NCI-H524 (cell line): ENCODE measurements at regions not wholly inside any gene's neighbourhood (a gene's known extent, or its start where the extent isn't known, plus 50 kb on each side); places are given as distances from the start of the nearest gene placed in this dataset.

Experiments used
- DNase-seq, 2 experiments: peaks; one replicate each; lab custom pipeline; 2025; lab: John Stamatoyannopoulos, UW

GRCh38 chr4:24719615-24720014 lies 75.8 kb upstream of the SOD3 start:
- peak in 1 of 2 experiments; percentile 57 for DNase-seq

DNA sequence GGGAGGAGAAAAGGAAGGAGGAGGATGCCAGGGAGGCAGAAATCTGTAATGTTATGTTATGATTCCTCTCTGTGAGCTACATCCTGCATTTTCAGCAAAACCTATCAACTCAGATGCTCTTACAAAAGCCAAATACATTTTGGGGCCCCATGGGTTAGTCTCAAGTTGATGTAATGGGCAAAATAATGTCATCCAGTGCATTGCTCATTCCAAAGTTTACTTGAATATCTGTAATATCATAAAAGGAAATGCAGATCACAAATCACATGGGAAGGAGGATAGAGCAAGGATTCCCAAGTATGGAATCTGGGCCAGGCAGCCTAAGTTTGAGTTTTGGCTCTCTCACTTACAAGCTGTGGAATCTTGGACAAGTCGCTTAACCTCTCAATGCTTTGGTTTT lies 74.9 kb upstream of the SOD3 start:
- DNase-seq = no peak

GRCh38 chr4:24720979-24721378 lies 74.4 kb upstream of the SOD3 start:
- no peak for DNase-seq

GRCh38 chr4:24722026-24722568 lies 73.3 kb upstream of the SOD3 start:
- no peak for DNase-seq

GRCh38 chr4:24727390-24728224 lies 67.8 kb upstream of the SOD3 start:
- no peak for DNase-seq

DNA sequence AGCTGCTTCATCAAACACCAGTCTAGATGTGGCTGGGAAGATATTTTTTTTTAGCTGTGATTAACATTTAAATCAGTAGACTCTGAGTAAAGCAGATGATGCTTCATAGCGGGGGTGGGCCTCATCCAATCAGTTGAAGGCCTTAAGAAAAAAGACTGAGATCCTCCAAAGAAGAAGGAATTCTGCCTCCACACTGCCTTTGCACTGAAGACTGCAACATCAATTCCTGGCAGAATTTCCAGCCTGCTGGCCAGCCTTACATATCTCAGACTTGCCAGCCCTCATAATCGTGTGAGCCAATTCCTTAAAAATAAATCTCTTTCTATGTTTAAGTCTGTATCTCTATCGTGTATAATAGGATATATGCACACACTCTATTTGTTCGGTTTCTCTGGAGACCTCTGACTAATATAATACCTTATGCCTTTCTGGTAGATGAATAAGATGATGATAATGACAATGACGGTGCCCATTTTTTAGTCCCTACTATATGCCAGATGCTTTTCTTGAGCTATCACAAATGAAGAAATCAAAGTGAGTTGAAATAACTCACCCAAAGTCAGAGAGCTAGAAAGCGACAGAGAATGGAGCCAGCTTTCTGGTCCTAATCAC lies 66.1 kb upstream of the SOD3 start:
- no peak for DNase-seq

DNA sequence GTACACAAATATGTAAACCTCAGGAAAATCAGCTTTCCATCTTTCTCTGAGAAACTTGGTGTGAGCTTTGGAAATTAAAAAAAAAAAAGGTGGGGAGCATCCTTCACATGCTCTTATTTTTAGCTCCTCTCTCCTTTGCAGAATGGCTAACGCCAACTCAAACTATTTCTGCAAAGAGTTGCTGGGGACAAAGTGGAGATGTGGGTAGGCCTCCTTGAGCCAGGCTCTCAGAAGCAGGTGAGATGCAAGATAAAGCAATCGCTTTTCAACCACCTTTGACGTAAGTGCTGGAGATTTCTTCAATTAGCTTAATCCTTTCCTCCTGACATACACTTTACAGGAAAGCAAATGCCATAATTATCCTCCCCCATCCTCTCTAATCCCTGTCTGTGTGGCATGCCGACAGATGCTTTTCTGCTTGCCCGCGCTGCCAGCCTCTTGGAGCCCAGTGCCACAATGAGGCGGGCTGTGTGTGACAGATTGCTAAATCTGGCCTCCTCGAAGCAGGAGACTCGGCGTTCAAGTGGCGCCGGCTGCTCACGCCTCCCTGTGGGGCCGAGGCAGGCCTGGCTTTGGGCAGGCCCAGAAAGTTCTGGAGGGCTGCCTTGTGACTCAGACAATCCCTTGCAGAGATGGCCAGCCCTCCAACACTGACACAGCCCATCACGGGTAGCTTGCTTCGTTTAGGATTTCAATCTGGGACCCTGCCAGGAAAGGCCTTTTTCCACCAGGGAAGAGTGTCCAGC lies 64.9 kb upstream of the SOD3 start:
- DNase-seq = peak; percentile 97 to 99

DNA sequence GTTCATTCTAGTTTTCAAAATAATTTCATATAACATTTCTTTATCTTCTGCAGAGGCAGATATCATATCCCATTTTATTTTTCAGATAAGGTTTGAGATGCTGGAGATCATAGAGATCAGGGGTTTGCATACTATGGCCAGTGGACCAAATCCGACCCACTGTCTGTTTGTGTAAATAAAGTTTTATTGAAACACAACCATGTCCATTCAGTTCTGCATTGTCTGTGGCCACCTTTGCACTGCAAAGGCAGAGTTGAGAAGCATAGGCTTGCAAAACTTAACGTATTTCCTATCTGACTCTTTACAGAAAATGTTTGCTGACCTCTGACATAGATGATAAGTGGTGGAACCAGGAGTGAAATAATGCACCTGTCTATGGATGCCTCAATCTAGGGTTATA lies 63.9 kb upstream of the SOD3 start:
- DNase-seq = no peak

DNA sequence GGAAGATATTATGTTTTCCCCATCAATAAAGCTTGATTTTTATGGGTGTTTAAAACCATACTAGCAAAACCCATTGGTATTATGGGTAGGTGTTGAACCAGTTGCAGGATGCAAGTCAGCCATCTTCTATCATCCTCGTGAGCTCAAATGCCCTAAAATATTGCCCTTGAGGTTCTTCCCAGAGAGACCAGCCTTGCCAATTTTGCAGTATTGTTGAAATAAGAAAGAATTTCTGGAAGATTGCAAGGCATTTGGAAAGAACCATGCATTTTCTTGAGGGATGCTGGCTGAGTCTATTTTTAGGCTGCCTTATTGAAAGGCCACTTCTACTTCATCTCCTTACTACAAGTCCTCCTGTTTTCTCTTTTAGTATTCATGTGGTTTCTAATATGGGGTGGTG lies 60.9 kb upstream of the SOD3 start:
- no peak for DNase-seq

- peak in 1 of 2 experiments; percentile 41 for DNase-seq
Observed at GRCh38 chr4:24736066-24736465, 59.3 kb upstream of the SOD3 start.

GRCh38 chr4:24741910-24742309 lies 53.5 kb upstream of the SOD3 start:
- no peak for DNase-seq

- DNase-seq = no peak
Observed at GRCh38 chr4:24742335-24742734, 53.0 kb upstream of the SOD3 start.

- no peak for DNase-seq
Observed at GRCh38 chr4:24742773-24743172, 52.6 kb upstream of the SOD3 start.

DNA sequence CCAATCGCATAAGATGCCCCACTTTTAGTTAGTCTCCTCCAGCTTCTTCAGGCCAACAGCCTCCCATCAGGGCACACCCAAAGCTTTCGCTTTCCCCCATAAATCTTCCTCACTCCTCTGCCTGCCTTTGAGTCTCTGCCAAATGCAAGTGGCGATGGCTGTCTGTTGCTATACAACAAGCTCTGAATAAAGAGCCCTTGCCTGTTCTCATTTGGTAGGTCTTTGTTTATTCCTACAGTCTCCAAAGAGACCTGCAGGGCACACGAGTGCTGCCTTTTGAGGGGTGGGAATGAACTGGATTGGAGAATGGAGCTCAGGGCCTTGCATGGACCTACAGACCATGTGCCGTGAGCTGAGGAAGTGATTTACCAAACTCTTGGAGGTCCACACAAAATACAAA lies 52.2 kb upstream of the SOD3 start:
- DNase-seq = no peak

GRCh38 chr4:24743927-24744326 lies 51.4 kb upstream of the SOD3 start:
- no peak for DNase-seq

- no peak for DNase-seq
Observed at GRCh38 chr4:24745172-24745895, 50.0 kb upstream of the SOD3 start.
